ENCODE measurements at regions not wholly inside any gene's neighbourhood (a gene's known extent, or its start where the extent isn't known, plus 50 kb on each side); places are given as distances from the start of the nearest gene placed in this dataset.

GRCh38 chr1:192238421-192238820, 78.4 kb upstream of the RGS21 start:
- FAIRE-seq: peak; percentile 16
- DNase-seq (ENCODE audit: insufficient read length, low spot score): no peak
- TF ChIP-seq CTCF (IDR thresholded peaks at IDR 0.05; ENCODE audit: insufficient read depth, missing control alignments): no peak

GRCh38 chr1:192243721-192244120, 73.1 kb upstream of the RGS21 start:
- no peak for TF ChIP-seq CTCF (IDR thresholded peaks at IDR 0.05; ENCODE audit: insufficient read depth, missing control alignments)
- FAIRE-seq (peak; percentile 74), DNase-seq (ENCODE audit: insufficient read length, low spot score) (no peak)

GRCh38 chr1:192251735-192252134, 65.1 kb upstream of the RGS21 start:
- FAIRE-seq: no peak
- no peak for TF ChIP-seq CTCF (IDR thresholded peaks at IDR 0.05; ENCODE audit: insufficient read depth, missing control alignments)
- DNase-seq (ENCODE audit: insufficient read length, low spot score): no peak

GRCh38 chr1:192252776-192253175, 64.0 kb upstream of the RGS21 start:
- DNase-seq (ENCODE audit: insufficient read length, low spot score): no peak

GRCh38 chr1:192256674-192257334, 60.0 kb upstream of the RGS21 start:
- no peak for DNase-seq (ENCODE audit: insufficient read length, low spot score)
- FAIRE-seq: no peak
- no peak for TF ChIP-seq CTCF (IDR thresholded peaks at IDR 0.05; ENCODE audit: insufficient read depth, missing control alignments)

More at GRCh38 chr1:192252776-192253175, 64.0 kb upstream of the RGS21 start:
- no peak for TF ChIP-seq CTCF (IDR thresholded peaks at IDR 0.05; ENCODE audit: insufficient read depth, missing control alignments)
- no peak for FAIRE-seq

- no peak for TF ChIP-seq CTCF (IDR thresholded peaks at IDR 0.05; ENCODE audit: insufficient read depth, missing control alignments)
- DNase-seq (ENCODE audit: insufficient read length, low spot score) (no peak), FAIRE-seq (no peak)
These were observed 56.7 kb upstream of the RGS21 start for GRCh38 chr1:192260076-192260475.

- no peak for TF ChIP-seq CTCF (IDR thresholded peaks at IDR 0.05; ENCODE audit: insufficient read depth, missing control alignments)
- FAIRE-seq (peak; percentile 44), DNase-seq (ENCODE audit: insufficient read length, low spot score) (no peak)
These were observed 55.3 kb upstream of the RGS21 start for GRCh38 chr1:192261476-192261875.
